WERI-Rb-1 (cell line): ENCODE measurements at regions not wholly inside any gene's neighbourhood (a gene's known extent, or its start where the extent isn't known, plus 50 kb on each side); places are given as distances from the start of the nearest gene placed in this dataset.

ENCODE experiments used
- DNase-seq: peaks from one replicate; pipeline ENCODE4 v3.0.0-alpha.2; 2020
- H3K27ac ChIP-seq: fragments of 250-450 bp; sonication (Bioruptor Pico); 2 replicates; pipeline ENCODE4 v1.5.1; 2020; ENCODE audit warnings: mild to moderate bottlenecking, moderate library complexity
- H3K27me3 ChIP-seq: fragments of 250-450 bp; sonication (Bioruptor Pico); 2 replicates; pipeline ENCODE4 v1.5.1; 2021; ENCODE audit warnings: mild to moderate bottlenecking, low read depth, moderate library complexity; ENCODE audit not compliant: insufficient read depth, severe bottlenecking
- H3K36me3 ChIP-seq: fragments of 250-450 bp; sonication (Bioruptor Pico); 2 replicates; pipeline ENCODE4 v1.5.1; 2020; ENCODE audit warnings: mild to moderate bottlenecking, moderate library complexity
- H3K4me3 ChIP-seq: 2 replicates; pipeline ENCODE4 v1.5.1; 2011; ENCODE audit warnings: low read depth, mild to moderate bottlenecking, control low read depth, low read length
- H3K9me3 ChIP-seq: fragments of 250-450 bp; sonication (Bioruptor Pico); 2 replicates; pipeline ENCODE4 v1.5.1; 2021; ENCODE audit warnings: mild to moderate bottlenecking, moderate library complexity; ENCODE audit not compliant: severe bottlenecking
- TF ChIP-seq, protein P1 (sequence below): IDR thresholded peaks from 2 replicates; pipeline ENCODE4 v1.5.1; 2011; ENCODE audit warnings: low read depth, mild to moderate bottlenecking, control low read depth, inconsistent platforms, low read length

GRCh38 chr18:64785686-64786085 lies 636.8 kb upstream of the LINC00305 start:
- TF ChIP-seq, protein P1, sequence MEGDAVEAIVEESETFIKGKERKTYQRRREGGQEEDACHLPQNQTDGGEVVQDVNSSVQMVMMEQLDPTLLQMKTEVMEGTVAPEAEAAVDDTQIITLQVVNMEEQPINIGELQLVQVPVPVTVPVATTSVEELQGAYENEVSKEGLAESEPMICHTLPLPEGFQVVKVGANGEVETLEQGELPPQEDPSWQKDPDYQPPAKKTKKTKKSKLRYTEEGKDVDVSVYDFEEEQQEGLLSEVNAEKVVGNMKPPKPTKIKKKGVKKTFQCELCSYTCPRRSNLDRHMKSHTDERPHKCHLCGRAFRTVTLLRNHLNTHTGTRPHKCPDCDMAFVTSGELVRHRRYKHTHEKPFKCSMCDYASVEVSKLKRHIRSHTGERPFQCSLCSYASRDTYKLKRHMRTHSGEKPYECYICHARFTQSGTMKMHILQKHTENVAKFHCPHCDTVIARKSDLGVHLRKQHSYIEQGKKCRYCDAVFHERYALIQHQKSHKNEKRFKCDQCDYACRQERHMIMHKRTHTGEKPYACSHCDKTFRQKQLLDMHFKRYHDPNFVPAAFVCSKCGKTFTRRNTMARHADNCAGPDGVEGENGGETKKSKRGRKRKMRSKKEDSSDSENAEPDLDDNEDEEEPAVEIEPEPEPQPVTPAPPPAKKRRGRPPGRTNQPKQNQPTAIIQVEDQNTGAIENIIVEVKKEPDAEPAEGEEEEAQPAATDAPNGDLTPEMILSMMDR = no peak
- no peak overlapping the region for H3K4me3 ChIP-seq
- no peak overlapping the region for H3K27ac ChIP-seq
- no peaks in the 10 kb centered on the region for H3K9me3 ChIP-seq
- H3K27me3 ChIP-seq = no peaks in the 10 kb centered on the region
- H3K36me3 ChIP-seq = no peaks in the 10 kb centered on the region
- no peak for DNase-seq

- Histone ChIP-seq H3K4me3 (no peak overlapping the region), H3K27me3 (no peaks in the 10 kb centered on the region), H3K27ac (no peak overlapping the region), H3K9me3 (no peaks in the 10 kb centered on the region), H3K36me3 (no peaks in the 10 kb centered on the region)
- no peak for DNase-seq
- TF ChIP-seq, protein P1 = no peak
Measured at GRCh38 chr18:64777556-64777955, 628.7 kb upstream of the LINC00305 start.

DNA sequence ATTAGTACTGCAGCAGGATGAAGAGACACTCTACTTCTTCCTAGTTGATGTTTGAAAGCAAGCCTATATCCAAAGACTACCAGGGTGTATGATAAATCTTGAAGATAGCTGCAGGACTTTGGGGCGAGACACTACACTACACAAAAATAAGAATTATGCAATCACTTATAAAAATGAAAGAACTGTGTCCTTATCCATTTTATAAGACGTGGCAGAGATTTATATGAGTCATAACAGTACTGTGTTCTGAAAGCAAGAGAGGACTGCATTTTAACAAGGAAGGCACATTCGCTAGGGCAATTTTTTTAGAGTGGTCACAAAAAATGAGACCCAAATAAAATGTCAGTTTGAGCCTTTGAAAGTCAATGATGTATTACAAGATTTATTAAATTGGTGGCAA lies 617.0 kb upstream of the LINC00305 start:
- TF ChIP-seq, protein P1 = no peak
- H3K27me3 ChIP-seq = no peaks in the 10 kb centered on the region
- H3K4me3 ChIP-seq = no peak overlapping the region
- H3K36me3 ChIP-seq = no peaks in the 10 kb centered on the region
- H3K9me3 ChIP-seq = no peaks in the 10 kb centered on the region
- no peak overlapping the region for H3K27ac ChIP-seq
- no peak for DNase-seq

DNA sequence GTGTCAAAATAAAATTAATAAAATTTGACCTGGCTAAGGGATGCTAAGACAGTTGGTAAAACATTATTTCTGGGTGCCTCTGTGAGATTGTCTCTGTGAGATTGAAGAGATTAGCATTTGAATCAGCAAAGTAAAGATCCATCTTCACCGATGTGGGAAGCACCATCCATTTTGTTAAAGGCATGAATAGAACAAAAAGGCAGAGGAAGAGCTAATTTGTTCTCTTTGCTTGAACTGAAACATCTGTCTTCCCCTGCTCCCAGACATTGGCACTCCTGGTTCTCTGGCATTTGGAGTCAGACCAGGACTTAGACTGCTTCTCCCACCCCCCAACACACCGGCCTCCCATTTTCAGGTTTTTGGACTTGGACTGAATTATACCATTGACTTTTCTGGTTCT lies 603.8 kb upstream of the LINC00305 start:
- TF ChIP-seq, protein P1 = no peak
- no peaks in the 10 kb centered on the region for H3K27me3 ChIP-seq
- no peaks in the 10 kb centered on the region for H3K9me3 ChIP-seq
- no peak overlapping the region for H3K4me3 ChIP-seq
- no peak overlapping the region for H3K27ac ChIP-seq
- no peak for DNase-seq
- H3K36me3 ChIP-seq = no peaks in the 10 kb centered on the region

- Histone ChIP-seq H3K9me3 (no peaks in the 10 kb centered on the region), H3K27me3 (no peaks in the 10 kb centered on the region), H3K4me3 (no peak overlapping the region), H3K36me3 (no peaks in the 10 kb centered on the region), H3K27ac (no peak overlapping the region)
- no peak for DNase-seq
- TF ChIP-seq, protein P1 = no peak
Measured at GRCh38 chr18:64749884-64750283, 601.0 kb upstream of the LINC00305 start.

DNA sequence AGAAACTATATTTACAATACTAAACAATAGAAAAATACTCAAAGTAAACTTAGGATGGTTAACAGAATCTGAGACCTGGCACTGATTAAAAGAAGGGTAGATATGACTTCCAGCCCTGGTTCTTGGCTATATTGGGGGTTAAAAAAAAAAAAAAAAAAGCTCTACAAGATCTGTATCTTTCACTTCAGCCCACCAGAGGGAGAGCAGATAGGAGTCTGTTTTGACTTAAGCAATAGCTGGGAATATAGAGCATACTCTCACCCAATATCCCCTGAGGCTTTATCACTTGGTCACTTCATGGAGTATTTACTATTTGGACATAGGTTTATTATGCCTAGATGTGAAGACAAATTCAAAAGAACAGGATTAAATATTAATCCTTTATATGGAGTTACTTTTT lies 598.9 kb upstream of the LINC00305 start:
- H3K36me3 ChIP-seq = no peaks in the 10 kb centered on the region
- H3K9me3 ChIP-seq = no peaks in the 10 kb centered on the region
- H3K27ac ChIP-seq = no peak overlapping the region
- TF ChIP-seq, protein P1 = no peak
- no peaks in the 10 kb centered on the region for H3K27me3 ChIP-seq
- DNase-seq = no peak
- H3K4me3 ChIP-seq = no peak overlapping the region
